DOHH2 (cell line): ENCODE measurements at regions not wholly inside any gene's neighbourhood (a gene's known extent, or its start where the extent isn't known, plus 50 kb on each side); places are given as distances from the start of the nearest gene placed in this dataset.

Experiments used
- H3F3A ChIP-seq: fragments of 200-600 bp; sonication (generic), shearing (Covaris generic); 2 replicates; pipeline ENCODE4 v1.6.0; 2016; ENCODE audit warnings: antibody characterized with exemption, mild to moderate bottlenecking; ENCODE audit not compliant: control insufficient read depth, insufficient read depth
- H3K27ac ChIP-seq: fragments of 200-600 bp; sonication (generic); 2 replicates; pipeline ENCODE4 v1.5.1; 2014; ENCODE audit warnings: low read depth, mild to moderate bottlenecking, low read length, moderate library complexity
- H3K27me3 ChIP-seq: fragments of 200-600 bp; sonication (generic); 2 replicates; pipeline ENCODE4 v1.6.1; 2014; ENCODE audit warnings: mild to moderate bottlenecking, low read length, mixed read lengths; ENCODE audit not compliant: control insufficient read depth
- H3K36me3 ChIP-seq: fragments of 200-600 bp; sonication (generic); 2 replicates; pipeline ENCODE4 v1.6.1; 2014; ENCODE audit warnings: mild to moderate bottlenecking, low read length, moderate library complexity, mixed read lengths; ENCODE audit not compliant: control insufficient read depth
- H3K4me1 ChIP-seq: fragments of 200-600 bp; sonication (generic); 2 replicates; pipeline ENCODE4 v1.6.1; 2014; ENCODE audit warnings: mild to moderate bottlenecking, low read length, mixed read lengths; ENCODE audit not compliant: control insufficient read depth
- H3K4me2 ChIP-seq: fragments of 200-600 bp; sonication (generic); 2 replicates; pipeline ENCODE4 v1.6.0; 2014; ENCODE audit warnings: mild to moderate bottlenecking, low read length, moderate library complexity
- H3K4me3 ChIP-seq: fragments of 200-600 bp; sonication (generic); 2 replicates; pipeline ENCODE4 v1.5.1; 2014; ENCODE audit warnings: mild to moderate bottlenecking, low read length, mixed read lengths
- H3K79me2 ChIP-seq: fragments of 200-600 bp; sonication (generic); 2 replicates; pipeline ENCODE4 v1.6.1; 2014; ENCODE audit warnings: mild to moderate bottlenecking, low read length, mixed read lengths; ENCODE audit not compliant: control insufficient read depth
- H3K9me2 ChIP-seq: fragments of 200-600 bp; sonication (generic); replicated peaks from 2 replicates; pipeline ENCODE4 v1.6.1; 2014; ENCODE audit warnings: mild to moderate bottlenecking, low read length, mixed read lengths; ENCODE audit not compliant: control insufficient read depth
- H3K9me3 ChIP-seq: fragments of 200-600 bp; sonication (generic); 2 replicates; pipeline ENCODE4 v1.6.1; 2014; ENCODE audit warnings: antibody characterized with exemption, low read length, mixed read lengths; ENCODE audit not compliant: control insufficient read depth, insufficient read depth
- H4K20me1 ChIP-seq: fragments of 200-600 bp; sonication (generic); 2 replicates; pipeline ENCODE4 v1.6.0; 2014; ENCODE audit warnings: low read depth, mild to moderate bottlenecking, antibody characterized with exemption, low read length, moderate library complexity; ENCODE audit not compliant: control insufficient read depth, insufficient read depth
- CTCF ChIP-seq: fragments of 200-600 bp; sonication (generic); IDR thresholded peaks from one replicate; pipeline ENCODE4 v1.5.1; 2014; ENCODE audit warnings: antibody characterized with exemption, mild to moderate bottlenecking, low read depth, low read length; ENCODE audit not compliant: poor library complexity, severe bottlenecking
- EZH2phosphoT487 ChIP-seq: fragments of 200-600 bp; sonication (generic); IDR thresholded peaks from 2 replicates; pipeline ENCODE4 v1.6.1; 2017; ENCODE audit warnings: borderline replicate concordance, mild to moderate bottlenecking, antibody characterized with exemption, low read length, moderate library complexity, mixed read lengths

- no peak overlapping the region for H3K4me2 ChIP-seq
- no peak overlapping the region for H3K27ac ChIP-seq
- no peaks in the 10 kb centered on the region for H3K9me3 ChIP-seq
- H3K79me2 ChIP-seq, result no peaks in the 10 kb centered on the region
- H3F3A ChIP-seq, result no peaks in the 10 kb centered on the region
- TF ChIP-seq CTCF (no peak), EZH2phosphoT487 (no peak)
- no peaks in the 10 kb centered on the region for H4K20me1 ChIP-seq
- no peaks in the 10 kb centered on the region for H3K27me3 ChIP-seq
- no peaks in the 10 kb centered on the region for H3K9me2 ChIP-seq
- H3K4me3 ChIP-seq, result no peak overlapping the region
- H3K36me3 ChIP-seq, result no peaks in the 10 kb centered on the region
- H3K4me1 ChIP-seq, result no peaks in the 10 kb centered on the region
Measured at GRCh38 chr6:67877288-67877687, 757.8 kb upstream of the ADGRB3 start.

GRCh38 chr6:67875877-67876383, 759.2 kb upstream of the ADGRB3 start:
- no peaks in the 10 kb centered on the region for H3K79me2 ChIP-seq
- H3F3A ChIP-seq, result no peaks in the 10 kb centered on the region
- no peak overlapping the region for H3K4me2 ChIP-seq
- no peaks in the 10 kb centered on the region for H3K36me3 ChIP-seq
- H3K27me3 ChIP-seq, result no peaks in the 10 kb centered on the region
- H3K27ac ChIP-seq, result no peak overlapping the region
- no peaks in the 10 kb centered on the region for H3K9me2 ChIP-seq
- H4K20me1 ChIP-seq, result no peaks in the 10 kb centered on the region
- no peak overlapping the region for H3K4me3 ChIP-seq
- no peaks in the 10 kb centered on the region for H3K9me3 ChIP-seq
- H3K4me1 ChIP-seq, result no peaks in the 10 kb centered on the region
- no peak for TF ChIP-seq EZH2phosphoT487
- TF ChIP-seq CTCF, result no peak

- TF ChIP-seq CTCF (no peak), EZH2phosphoT487 (no peak)
- no peaks in the 10 kb centered on the region for H3K79me2 ChIP-seq
- H3K36me3 ChIP-seq, result no peaks in the 10 kb centered on the region
- no peaks in the 10 kb centered on the region for H3K4me1 ChIP-seq
- H4K20me1 ChIP-seq, result no peaks in the 10 kb centered on the region
- H3K4me3 ChIP-seq, result no peak overlapping the region
- H3F3A ChIP-seq, result no peaks in the 10 kb centered on the region
- H3K4me2 ChIP-seq, result no peak overlapping the region
- H3K27ac ChIP-seq, result no peak overlapping the region
- H3K27me3 ChIP-seq, result no peaks in the 10 kb centered on the region
- H3K9me3 ChIP-seq, result no peaks in the 10 kb centered on the region
- H3K9me2 ChIP-seq, result no peaks in the 10 kb centered on the region
Measured at GRCh38 chr6:67870321-67870720, 764.8 kb upstream of the ADGRB3 start.
